ENCODE measurements at regions not wholly inside any gene's neighbourhood (a gene's known extent, or its start where the extent isn't known, plus 50 kb on each side); places are given as distances from the start of the nearest gene placed in this dataset.

DNA sequence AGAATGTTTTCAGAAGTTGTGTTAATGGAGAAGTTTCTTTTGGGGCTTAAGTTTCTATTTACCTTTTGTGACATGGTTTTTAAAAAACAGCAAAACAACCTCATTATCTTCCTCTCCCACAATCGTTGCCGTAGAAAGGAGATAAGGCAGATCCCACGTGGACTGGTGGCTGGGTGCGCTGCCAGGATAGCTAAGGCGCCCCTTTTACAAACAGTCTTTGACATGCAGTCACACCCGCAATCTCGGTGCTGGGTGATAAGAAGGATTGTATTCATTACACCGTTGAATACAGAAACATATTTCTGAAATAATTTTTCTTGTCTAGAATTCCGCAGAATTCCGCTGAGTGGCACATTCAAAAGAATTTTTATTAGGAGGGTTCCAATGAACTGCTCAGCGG is 271.1 kb downstream of the UQCRFS1 start:
- H3K4me1 ChIP-seq: no peaks in the 10 kb centered on the region
- no peak for ATAC-seq
- DNase-seq: no peak
- intact Hi-C loops (cut with DNase I): no loop called here
- TF ChIP-seq, protein P1, sequence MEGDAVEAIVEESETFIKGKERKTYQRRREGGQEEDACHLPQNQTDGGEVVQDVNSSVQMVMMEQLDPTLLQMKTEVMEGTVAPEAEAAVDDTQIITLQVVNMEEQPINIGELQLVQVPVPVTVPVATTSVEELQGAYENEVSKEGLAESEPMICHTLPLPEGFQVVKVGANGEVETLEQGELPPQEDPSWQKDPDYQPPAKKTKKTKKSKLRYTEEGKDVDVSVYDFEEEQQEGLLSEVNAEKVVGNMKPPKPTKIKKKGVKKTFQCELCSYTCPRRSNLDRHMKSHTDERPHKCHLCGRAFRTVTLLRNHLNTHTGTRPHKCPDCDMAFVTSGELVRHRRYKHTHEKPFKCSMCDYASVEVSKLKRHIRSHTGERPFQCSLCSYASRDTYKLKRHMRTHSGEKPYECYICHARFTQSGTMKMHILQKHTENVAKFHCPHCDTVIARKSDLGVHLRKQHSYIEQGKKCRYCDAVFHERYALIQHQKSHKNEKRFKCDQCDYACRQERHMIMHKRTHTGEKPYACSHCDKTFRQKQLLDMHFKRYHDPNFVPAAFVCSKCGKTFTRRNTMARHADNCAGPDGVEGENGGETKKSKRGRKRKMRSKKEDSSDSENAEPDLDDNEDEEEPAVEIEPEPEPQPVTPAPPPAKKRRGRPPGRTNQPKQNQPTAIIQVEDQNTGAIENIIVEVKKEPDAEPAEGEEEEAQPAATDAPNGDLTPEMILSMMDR (IDR thresholded peaks at IDR 0.05): no peak
- H3K36me3 ChIP-seq: no peaks in the 10 kb centered on the region
- no peaks in the 10 kb centered on the region for H3K9me3 ChIP-seq
- peaks cover 0 to 13% of the 10 kb centered on the region in 2 donors for H3K27me3 ChIP-seq
- no peak overlapping the region for H3K4me3 ChIP-seq
- no peak overlapping the region for H3K27ac ChIP-seq

DNA sequence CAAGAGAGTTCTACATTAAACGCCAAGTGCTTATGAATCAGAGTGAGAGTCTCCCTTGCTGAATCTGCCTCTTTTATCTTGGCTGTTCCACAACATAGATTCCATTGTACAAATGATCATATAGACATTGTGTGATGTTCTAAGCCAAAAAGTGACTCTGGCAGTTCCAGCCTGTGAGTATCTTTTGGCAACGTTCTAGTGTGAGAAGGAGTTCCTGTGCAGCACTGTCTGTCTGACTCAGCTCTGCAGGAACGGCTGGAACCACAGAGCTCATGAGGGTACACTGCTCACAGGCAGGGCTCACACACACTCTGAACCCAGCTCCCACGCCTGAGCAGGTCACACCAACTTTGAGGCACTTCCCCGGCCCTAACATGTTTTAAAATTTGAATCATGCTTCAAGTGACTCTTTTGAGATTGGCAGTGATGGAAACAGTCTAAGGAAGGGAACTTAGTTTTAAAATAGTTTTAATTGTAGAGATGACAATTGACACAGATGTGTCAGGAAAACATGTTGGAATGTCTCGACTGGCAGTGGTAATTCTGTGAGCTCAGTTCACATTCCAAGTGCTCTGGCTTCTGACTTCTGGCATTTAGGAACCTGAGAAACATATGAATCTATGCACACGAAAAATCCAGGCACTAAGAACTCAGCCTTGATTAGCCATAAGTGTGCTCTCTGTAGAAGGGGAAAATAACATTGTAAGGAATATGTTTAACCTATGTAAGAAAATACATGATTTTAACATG is 272.0 kb downstream of the UQCRFS1 start:
- Histone ChIP-seq H3K36me3 (no peaks in the 10 kb centered on the region), H3K4me3 (no peak overlapping the region), H3K27ac (no peak overlapping the region), H3K27me3 (peaks cover 0 to 13% of the 10 kb centered on the region in 2 donors), H3K4me1 (no peaks in the 10 kb centered on the region), H3K9me3 (no peaks in the 10 kb centered on the region)
- intact Hi-C loops (cut with DNase I): no loop called here
- TF ChIP-seq, protein P1 (IDR thresholded peaks at IDR 0.05): no peak
- ATAC-seq (peak; percentile 59), DNase-seq (no peak)

DNA sequence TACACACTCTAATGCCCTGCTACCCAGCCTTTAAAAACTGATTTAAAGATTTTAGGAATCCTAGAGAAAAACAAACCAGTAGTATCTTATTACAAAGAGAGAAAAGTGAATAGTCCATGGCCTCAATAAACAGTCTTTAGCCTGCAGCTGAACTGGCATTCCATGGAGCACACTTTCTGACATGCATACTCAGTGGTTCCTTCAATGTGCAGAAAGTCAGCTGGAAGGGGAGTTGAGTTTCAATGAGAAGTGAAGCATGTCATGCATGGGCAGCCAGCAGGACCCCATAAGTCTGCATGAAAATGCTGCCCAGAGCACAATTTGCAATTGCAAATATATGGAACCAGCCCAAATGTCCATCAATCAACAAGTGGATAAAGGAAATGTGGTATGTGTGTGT is 273.7 kb downstream of the UQCRFS1 start:
- intact Hi-C loops (cut with DNase I): no loop called here
- H3K9me3 ChIP-seq: no peaks in the 10 kb centered on the region
- DNase-seq: no peak
- H3K27ac ChIP-seq: no peak overlapping the region
- H3K27me3 ChIP-seq: peaks cover 0 to 13% of the 10 kb centered on the region in 2 donors
- no peak overlapping the region for H3K4me3 ChIP-seq
- ATAC-seq: no peak
- no peaks in the 10 kb centered on the region for H3K4me1 ChIP-seq
- no peaks in the 10 kb centered on the region for H3K36me3 ChIP-seq
- TF ChIP-seq, protein P1 (IDR thresholded peaks at IDR 0.05): no peak

DNA sequence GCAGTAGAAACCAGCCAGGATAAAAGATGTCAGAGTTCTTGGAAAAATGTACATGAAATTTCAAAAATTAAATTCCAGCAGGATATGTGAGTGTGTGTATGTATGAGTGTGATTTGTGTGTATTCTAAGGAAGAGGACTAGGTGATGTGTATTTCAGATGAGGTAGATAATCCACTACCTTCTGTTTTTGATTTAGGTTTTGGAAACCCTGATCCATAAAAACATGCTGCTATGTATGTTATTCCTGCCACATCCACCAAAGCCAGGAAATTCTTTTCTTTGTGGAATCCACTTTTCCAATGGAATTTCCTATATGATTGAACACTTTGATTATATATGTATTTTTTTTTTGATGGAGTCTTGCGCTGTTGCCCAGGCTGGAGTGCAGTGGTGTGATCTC is 276.9 kb downstream of the UQCRFS1 start:
- DNase-seq (no peak), ATAC-seq (no peak)
- no peak overlapping the region for H3K27ac ChIP-seq

DNA sequence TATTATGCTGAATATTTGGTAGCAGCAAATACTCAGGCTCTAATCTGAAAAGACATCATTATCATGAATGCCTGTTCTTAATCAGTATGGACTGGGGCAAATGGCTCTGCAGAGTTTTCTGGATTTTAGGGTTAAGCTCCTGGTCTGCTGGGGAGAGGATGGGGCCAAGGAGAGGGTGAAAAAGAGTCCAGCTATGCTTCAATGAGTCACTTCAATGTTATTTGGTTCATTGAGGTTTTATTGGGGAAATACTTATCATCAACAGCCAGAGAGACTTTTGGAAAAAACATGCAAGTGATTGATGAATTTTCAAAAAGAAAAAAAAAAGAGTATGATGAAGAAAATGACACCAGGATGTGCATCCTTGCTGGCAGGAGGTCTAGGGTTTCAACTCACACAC is 278.3 kb downstream of the UQCRFS1 start:
- DNase-seq (no peak), ATAC-seq (no peak)
- Histone ChIP-seq H3K9me3 (no peaks in the 10 kb centered on the region), H3K36me3 (no peaks in the 10 kb centered on the region), H3K4me1 (no peaks in the 10 kb centered on the region), H3K27me3 (peaks cover 0 to 5% of the 10 kb centered on the region in 2 donors), H3K4me3 (no peak overlapping the region), H3K27ac (no peak overlapping the region)
- intact Hi-C loops (cut with DNase I): no loop called here
- TF ChIP-seq, protein P1 (IDR thresholded peaks at IDR 0.05): no peak

More for the DNA sequence above, 276.9 kb downstream of the UQCRFS1 start:
- Histone ChIP-seq H3K9me3 (no peaks in the 10 kb centered on the region), H3K27me3 (peaks cover 0 to 9% of the 10 kb centered on the region in 2 donors), H3K4me1 (no peaks in the 10 kb centered on the region), H3K4me3 (no peak overlapping the region), H3K36me3 (no peaks in the 10 kb centered on the region)
- TF ChIP-seq, protein P1 (IDR thresholded peaks at IDR 0.05): no peak
- intact Hi-C loops (cut with DNase I): no loop called here

Data from left lung (tissue), 4 donors.